CD4-positive, alpha-beta T cell (primary cell): ENCODE measurements at regions not wholly inside any gene's neighbourhood (a gene's known extent, or its start where the extent isn't known, plus 50 kb on each side); places are given as distances from the start of the nearest gene placed in this dataset.

Source experiments
- ATAC-seq: fragments of 200-7000 bp; cut with Tn5 transposase; one replicate; pipeline ENCODE4 v1.10.0; 2022; ENCODE audit warnings: mild to moderate bottlenecking; ENCODE audit not compliant: poor library complexity
- CTCF ChIA-PET: fragments of 350-600 bp; sonication (Branson Sonifier 250); formaldehyde crosslinking; loops from one replicate; lab custom pipeline; 2021; ENCODE audit warnings: antibody characterized with exemption, inconsistent platforms; lab: Charles Lee
- POLR2A ChIA-PET: fragments of 350-600 bp; sonication (Branson Sonifier 250); formaldehyde crosslinking; loops from one replicate; lab custom pipeline; 2021; ENCODE audit warnings: antibody characterized with exemption, inconsistent platforms; lab: Charles Lee
- DNase-seq, 14 experiments: peaks; one replicate each; pipeline ENCODE4 v3.0.0-alpha.2; 2013 to 2020; ENCODE audit warnings: mixed read lengths in 2 of 14
- H3K27ac ChIP-seq, 2 donors: one replicate each; pipeline versions ENCODE4 v1.5.1 to v1.7.0; 2013; ENCODE audit warnings: low read length in 2 of 2, low read depth in 1 of 2, mild to moderate bottlenecking in 1 of 2
- H3K27me3 ChIP-seq, 2 experiments: 1 replicate in 1 of 2; 2 replicates in 1 of 2; pipeline versions ENCODE4 v1.6.1 to v1.7.0; 2013; ENCODE audit warnings: low read length in 2 of 2, control low read depth in 1 of 2, mild to moderate bottlenecking in 1 of 2, moderate library complexity in 1 of 2; ENCODE audit not compliant: insufficient read depth in 2 of 2, control insufficient read depth in 1 of 2
- H3K36me3 ChIP-seq: one replicate; pipeline ENCODE4 v1.6.1; 2013; ENCODE audit warnings: low read length, control low read depth; ENCODE audit not compliant: insufficient read depth
- H3K4me1 ChIP-seq: one replicate; pipeline ENCODE4 v1.6.1; 2013; ENCODE audit warnings: low read length, control low read depth; ENCODE audit not compliant: insufficient read depth
- H3K4me3 ChIP-seq: one replicate; pipeline ENCODE4 v1.5.1; 2013; ENCODE audit warnings: mild to moderate bottlenecking, low read length, moderate library complexity
- H3K9me3 ChIP-seq, 2 experiments: 1 replicate in 1 of 2; 2 replicates in 1 of 2; pipeline versions ENCODE4 v1.6.1 to v1.7.0; 2013; ENCODE audit warnings: low read length in 2 of 2, mild to moderate bottlenecking in 2 of 2, control low read depth in 1 of 2, moderate library complexity in 1 of 2; ENCODE audit not compliant: control insufficient read depth in 1 of 2, insufficient read depth in 1 of 2
- H3K27ac Mint-ChIP-seq: one replicate; pipeline ENCODE4 v1.8.0; 2020; ENCODE audit warnings: mixed read lengths
- H3K27me3 Mint-ChIP-seq: one replicate; pipeline ENCODE4 v1.8.0; 2021; ENCODE audit warnings: mixed read lengths
- H3K36me3 Mint-ChIP-seq: one replicate; pipeline ENCODE4 v1.8.0; 2021; ENCODE audit warnings: low read depth, mixed read lengths
- H3K4me1 Mint-ChIP-seq: one replicate; pipeline ENCODE4 v1.8.0; 2021; ENCODE audit warnings: low read depth, mixed read lengths
- H3K4me3 Mint-ChIP-seq: one replicate; pipeline ENCODE4 v1.8.0; 2020; ENCODE audit warnings: mild to moderate bottlenecking, mixed read lengths
- H3K9me3 Mint-ChIP-seq: one replicate; pipeline ENCODE4 v1.8.0; 2020; ENCODE audit warnings: mixed read lengths
- CTCF ChIP-seq: fragments of 200-600 bp; IDR thresholded peaks from one replicate; pipeline ENCODE4 v1.8.0; 2022; ENCODE audit warnings: antibody characterized with exemption, mild to moderate bottlenecking
- intact Hi-C, 2 experiments: fragments of 100-400 bp; cut with DNase I in 1 of 2; cut with micrococcal nuclease in 1 of 2; formaldehyde crosslinking; loops; one replicate each; pipeline versions ENCODE4 v1.15.1 to v1.9.0; 2023 to 2025; cut with DNase I, micrococcal nuclease

- Histone ChIP-seq H3K27ac (no peak overlapping the region), H3K9me3 (peaks cover 0 to 3% of the 10 kb centered on the region in 2 experiments), H3K4me1 (no peaks in the 10 kb centered on the region), H3K4me3 (no peak overlapping the region), H3K27me3 (no peaks in the 10 kb centered on the region), H3K36me3 (no peaks in the 10 kb centered on the region)
- Mint-ChIP-seq H3K27me3 (no peaks in the 10 kb centered on the region), H3K4me3 (no peak overlapping the region), H3K4me1 (peaks cover 3% of the 10 kb centered on the region), H3K27ac (no peak overlapping the region), H3K9me3 (peaks cover 20% of the 10 kb centered on the region), H3K36me3 (no peaks in the 10 kb centered on the region)
- no peak for TF ChIP-seq CTCF
- CTCF ChIA-PET: no interaction called here
- POLR2A ChIA-PET: no interaction called here
- intact Hi-C loops: no loop called here
- ATAC-seq: no peak
- DNase-seq: no peak
Measured at GRCh38 chr7:69190025-69190424, 408.2 kb upstream of the AUTS2 start.

GRCh38 chr7:69190763-69191162 lies 407.5 kb upstream of the AUTS2 start:
- H3K27ac ChIP-seq: no peak overlapping the region
- Mint-ChIP-seq H3K27me3 (no peaks in the 10 kb centered on the region), H3K27ac (no peak overlapping the region), H3K4me3 (no peak overlapping the region), H3K9me3 (peaks cover 16% of the 10 kb centered on the region), H3K36me3 (no peaks in the 10 kb centered on the region), H3K4me1 (no peaks in the 10 kb centered on the region)
- ChIA-PET POLR2A (no interaction called here), CTCF (no interaction called here)
- no peak for DNase-seq
- no peaks in the 10 kb centered on the region for H3K36me3 ChIP-seq
- no peaks in the 10 kb centered on the region for H3K4me1 ChIP-seq
- H3K4me3 ChIP-seq: no peak overlapping the region
- no peak for ATAC-seq
- intact Hi-C loops: no loop called here
- H3K27me3 ChIP-seq: no peaks in the 10 kb centered on the region
- H3K9me3 ChIP-seq: peaks cover 0 to 6% of the 10 kb centered on the region in 2 experiments
- no peak for TF ChIP-seq CTCF

GRCh38 chr7:69192134-69192533 lies 406.1 kb upstream of the AUTS2 start:
- Histone ChIP-seq H3K27me3 (no peaks in the 10 kb centered on the region), H3K4me3 (no peak overlapping the region), H3K4me1 (no peaks in the 10 kb centered on the region), H3K27ac (no peak overlapping the region), H3K9me3 (peaks cover 0 to 6% of the 10 kb centered on the region in 2 experiments), H3K36me3 (no peaks in the 10 kb centered on the region)
- Mint-ChIP-seq H3K27ac (no peak overlapping the region), H3K4me1 (no peaks in the 10 kb centered on the region), H3K36me3 (no peaks in the 10 kb centered on the region), H3K4me3 (no peak overlapping the region), H3K27me3 (no peaks in the 10 kb centered on the region), H3K9me3 (peaks cover 12% of the 10 kb centered on the region)
- POLR2A ChIA-PET: no interaction called here
- ATAC-seq (no peak), DNase-seq (no peak)
- intact Hi-C loops: no loop called here
- CTCF ChIA-PET: no interaction called here
- TF ChIP-seq CTCF: no peak
